Testis (tissue), 2 donors: ENCODE measurements at regions not wholly inside any gene's neighbourhood (a gene's known extent, or its start where the extent isn't known, plus 50 kb on each side); places are given as distances from the start of the nearest gene placed in this dataset.
"Not testable (repeated sequence)": the region's sequence is repeated elsewhere in the genome, so short reads cannot be mapped to it uniquely, and the experiment has no call there.

Experiments used
- CTCF ChIP-seq, 3 experiments: fragments of 450-650 bp in 2 of 3; fragments of 200-600 bp in 1 of 3; sonication (generic) in 1 of 3; IDR thresholded peaks; one replicate each; pipeline ENCODE4 v1.5.1; 2016 to 2019; ENCODE audit warnings: antibody characterized with exemption in 3 of 3, mild to moderate bottlenecking in 2 of 3, moderate library complexity in 1 of 3
- POLR2A ChIP-seq: fragments of 450-650 bp; IDR thresholded peaks from one replicate; pipeline ENCODE4 v1.6.1; 2017; ENCODE audit warnings: antibody characterized with exemption, mild to moderate bottlenecking, moderate library complexity

GRCh38 chr4:3631544-3632266 lies 99.5 kb upstream of the LRPAP1 start:
- TF ChIP-seq CTCF (IDR thresholded peaks at IDR 0.05); POLR2A: not testable (repeated sequence)
